H1 (cell line): ENCODE measurements at regions not wholly inside any gene's neighbourhood (a gene's known extent, or its start where the extent isn't known, plus 50 kb on each side); places are given as distances from the start of the nearest gene placed in this dataset.

Experiments
- CTCF ChIA-PET: fragments of 300-600 bp; sonication (Branson Sonifier 250); formaldehyde crosslinking; loops from one replicate; lab custom pipeline; 2021; ENCODE audit not compliant: partially characterized antibody; lab: Charles Lee
- POLR2A ChIA-PET: fragments of 300-600 bp; sonication (Branson Sonifier 250); formaldehyde crosslinking; loops from one replicate; lab custom pipeline; 2021; ENCODE audit warnings: inconsistent platforms; ENCODE audit not compliant: partially characterized antibody; lab: Charles Lee
- DNase-seq, 2 experiments: peaks; one replicate each; pipeline versions ENCODE4 v3.0.0 to v3.0.0-alpha.2; 2010 to 2022; ENCODE audit warnings: low spot score in 2 of 2, low read depth in 1 of 2, mixed read lengths in 1 of 2
- FAIRE-seq: peaks from 2 replicates; lab custom pipeline; 2011; peaks lifted over from hg19 to GRCh38; lab: Jason Lieb, UNC
- H2AFZ ChIP-seq: 2 replicates; pipeline ENCODE4 v1.8.1; 2012; ENCODE audit warnings: low read length, inconsistent platforms
- H2AK5ac ChIP-seq: 2 replicates; pipeline ENCODE4 v1.6.1; 2013; ENCODE audit warnings: low read depth, low read length
- H2BK120ac ChIP-seq: replicated peaks from 2 replicates; pipeline ENCODE3; 2013; ENCODE audit warnings: low read depth, low read length, inconsistent platforms
- H2BK12ac ChIP-seq: 2 replicates; pipeline ENCODE4 v1.6.1; 2013; ENCODE audit warnings: low read depth, low read length
- H2BK15ac ChIP-seq: 2 replicates; pipeline ENCODE4 v1.6.1; 2013; ENCODE audit warnings: low read length
- H2BK20ac ChIP-seq: 2 replicates; pipeline ENCODE4 v1.6.1; 2013; ENCODE audit warnings: low read length
- H2BK5ac ChIP-seq: 2 replicates; pipeline ENCODE4 v1.6.1; 2013; ENCODE audit warnings: low read depth, low read length
- H3K14ac ChIP-seq: 2 replicates; pipeline ENCODE4 v1.6.1; 2013; ENCODE audit warnings: inconsistent platforms; ENCODE audit not compliant: insufficient read length
- H3K18ac ChIP-seq: 2 replicates; pipeline ENCODE4 v1.6.1; 2013; ENCODE audit warnings: low read length; ENCODE audit errors: extremely low read depth
- H3K23ac ChIP-seq: 2 replicates; pipeline ENCODE4 v1.6.1; 2013; ENCODE audit warnings: inconsistent platforms; ENCODE audit not compliant: insufficient read length
- H3K23me2 ChIP-seq: 2 replicates; pipeline ENCODE4 v1.6.1; 2013; ENCODE audit warnings: low read depth, low read length
- H3K27ac ChIP-seq: 2 replicates; pipeline ENCODE4 v1.6.1; 2011; ENCODE audit warnings: low read depth, low read length, inconsistent platforms
- H3K27me3 ChIP-seq, 4 experiments: replicated peaks in 1 of 4; 1 replicate in 1 of 4; 2 replicates in 3 of 4; pipeline versions ENCODE4 v1.6.1 to v1.8.1; 2011 to 2013; ENCODE audit warnings: low read length in 3 of 4, mild to moderate bottlenecking in 3 of 4, inconsistent platforms in 2 of 4, mixed read lengths in 2 of 4, moderate library complexity in 1 of 4; ENCODE audit not compliant: control insufficient read depth in 3 of 4, insufficient read depth in 3 of 4; ENCODE audit errors: extremely low read depth in 1 of 4
- H3K36me3 ChIP-seq, 4 experiments: 2 replicates each; pipeline versions ENCODE4 v1.6.1 to v1.8.1; 2011 to 2013; ENCODE audit warnings: mild to moderate bottlenecking in 4 of 4, low read length in 3 of 4, moderate library complexity in 2 of 4, control low read depth in 1 of 4, inconsistent platforms in 1 of 4; ENCODE audit not compliant: insufficient read depth in 4 of 4, control insufficient read depth in 2 of 4
- H3K4ac ChIP-seq: replicated peaks from 2 replicates; pipeline ENCODE3; 2013; ENCODE audit warnings: low read length, low read depth, mixed read lengths, inconsistent platforms; ENCODE audit not compliant: insufficient read length
- H3K4me1 ChIP-seq, 4 experiments: replicated peaks in 1 of 4; 1 replicate in 1 of 4; 2 replicates in 3 of 4; pipeline versions ENCODE4 v1.6.1 to v1.8.1; 2011 to 2013; ENCODE audit warnings: low read length in 3 of 4, inconsistent platforms in 2 of 4, mixed read lengths in 1 of 4; ENCODE audit not compliant: insufficient read depth in 4 of 4, control insufficient read depth in 3 of 4
- H3K4me2 ChIP-seq, 2 experiments: 2 replicates each; pipeline versions ENCODE4 v1.6.1 to v1.8.1; 2011 to 2013; ENCODE audit warnings: low read depth in 2 of 2, low read length in 2 of 2, control low read depth in 1 of 2, inconsistent platforms in 1 of 2, mild to moderate bottlenecking in 1 of 2; ENCODE audit not compliant: insufficient read depth in 1 of 2
- H3K4me3 ChIP-seq, 4 experiments: fragments of 200-600, 300-600 bp in 1 of 4; sonication (generic), shearing (Covaris generic), sonication (Bioruptor Twin) in 1 of 4; 2 replicates each; pipeline versions ENCODE4 v1.5.1 to v1.8.1; 2011 to 2016; ENCODE audit warnings: low read length in 4 of 4, low read depth in 3 of 4, control low read depth in 2 of 4, inconsistent platforms in 2 of 4, mild to moderate bottlenecking in 2 of 4, mixed read lengths in 1 of 4, moderate library complexity in 1 of 4; ENCODE audit not compliant: insufficient read depth in 2 of 4; ENCODE audit errors: extremely low read depth in 1 of 4
- H3K56ac ChIP-seq: replicated peaks from 2 replicates; pipeline ENCODE3; 2013; ENCODE audit warnings: low read depth, mild to moderate bottlenecking, mixed read lengths, low read length, inconsistent platforms; ENCODE audit not compliant: insufficient read length
- H3K79me1 ChIP-seq: 2 replicates; pipeline ENCODE4 v1.6.1; 2013; ENCODE audit warnings: low read depth, low read length, control low read depth
- H3K79me2 ChIP-seq, 2 experiments: 2 replicates each; pipeline versions ENCODE4 v1.6.1 to v1.8.1; 2012 to 2013; ENCODE audit warnings: low read length in 2 of 2, mild to moderate bottlenecking in 2 of 2, inconsistent platforms in 1 of 2; ENCODE audit not compliant: insufficient read depth in 2 of 2, control insufficient read depth in 1 of 2
- H3K9ac ChIP-seq, 4 experiments: replicated peaks in 1 of 4; 1 replicate in 1 of 4; 2 replicates in 3 of 4; pipeline versions ENCODE4 v1.6.1 to v1.8.1; 2011 to 2013; ENCODE audit warnings: low read depth in 3 of 4, low read length in 3 of 4, control low read depth in 2 of 4, mild to moderate bottlenecking in 2 of 4, moderate library complexity in 2 of 4, inconsistent platforms in 1 of 4; ENCODE audit errors: extremely low read depth in 1 of 4
- H3K9me3 ChIP-seq, 2 experiments: 2 replicates each; pipeline versions ENCODE4 v1.6.1 to v1.8.1; 2012 to 2013; ENCODE audit warnings: mild to moderate bottlenecking in 2 of 2, moderate library complexity in 2 of 2, control low read depth in 1 of 2, inconsistent platforms in 1 of 2, low read depth in 1 of 2, low read length in 1 of 2, mixed read lengths in 1 of 2; ENCODE audit not compliant: insufficient read depth in 2 of 2
- H4K20me1 ChIP-seq, 2 experiments: replicated peaks in 1 of 2; 2 replicates each; pipeline versions ENCODE3 to v1.8.1; 2011 to 2013; ENCODE audit warnings: inconsistent platforms in 2 of 2, low read length in 2 of 2, mild to moderate bottlenecking in 1 of 2; ENCODE audit not compliant: insufficient read depth in 2 of 2, control insufficient read depth in 1 of 2
- H4K5ac ChIP-seq: 2 replicates; pipeline ENCODE4 v1.6.1; 2013; ENCODE audit warnings: low read length, low read depth, mixed read lengths, inconsistent platforms; ENCODE audit not compliant: insufficient read length
- H4K8ac ChIP-seq: 2 replicates; pipeline ENCODE4 v1.8.0; 2013; ENCODE audit warnings: mild to moderate bottlenecking, moderate library complexity, low read length, inconsistent platforms; ENCODE audit not compliant: insufficient read depth; ENCODE audit errors: extremely low read depth
- H4K91ac ChIP-seq: replicated peaks from 2 replicates; pipeline ENCODE3; 2013; ENCODE audit warnings: low read length, mixed read lengths, inconsistent platforms; ENCODE audit not compliant: insufficient read length
- CBX8 ChIP-seq: fragments of 300-800, 300-1000 bp; sonication (generic); IDR thresholded peaks from 2 replicates; pipeline ENCODE4 v1.7.1; 2016; ENCODE audit warnings: low read depth, low read length, borderline replicate concordance
- FOSL1 ChIP-seq: IDR thresholded peaks from 2 replicates; pipeline ENCODE4 v1.6.1; 2011; ENCODE audit warnings: mild to moderate bottlenecking, low read depth, low read length, moderate library complexity; ENCODE audit not compliant: insufficient read depth
- GABPA ChIP-seq: IDR thresholded peaks from 2 replicates; pipeline ENCODE4 v1.6.1; 2011; ENCODE audit warnings: mild to moderate bottlenecking, low read length, moderate library complexity, borderline replicate concordance; ENCODE audit not compliant: insufficient read depth
- HDAC6 ChIP-seq: IDR thresholded peaks from one replicate; pipeline ENCODE4 v1.7.1; 2012; ENCODE audit warnings: low read depth, mild to moderate bottlenecking, inconsistent platforms, low read length, moderate library complexity
- NANOG ChIP-seq: IDR thresholded peaks from 2 replicates; pipeline ENCODE4 v1.6.1; 2011; ENCODE audit warnings: low read length, low read depth, mild to moderate bottlenecking, inconsistent platforms; ENCODE audit not compliant: insufficient read depth, poor library complexity, severe bottlenecking
- SAP30 ChIP-seq: fragments of 300-600 bp; sonication (generic); IDR thresholded peaks from 2 replicates; pipeline ENCODE4 v1.7.1; 2012; ENCODE audit warnings: low read length, moderate library complexity, mild to moderate bottlenecking, inconsistent platforms; ENCODE audit not compliant: insufficient read depth, insufficient replicate concordance
- TF ChIP-seq, protein P1 (sequence below): IDR thresholded peaks from 2 replicates; pipeline ENCODE4 v1.6.1; 2012; ENCODE audit warnings: inconsistent platforms

DNA sequence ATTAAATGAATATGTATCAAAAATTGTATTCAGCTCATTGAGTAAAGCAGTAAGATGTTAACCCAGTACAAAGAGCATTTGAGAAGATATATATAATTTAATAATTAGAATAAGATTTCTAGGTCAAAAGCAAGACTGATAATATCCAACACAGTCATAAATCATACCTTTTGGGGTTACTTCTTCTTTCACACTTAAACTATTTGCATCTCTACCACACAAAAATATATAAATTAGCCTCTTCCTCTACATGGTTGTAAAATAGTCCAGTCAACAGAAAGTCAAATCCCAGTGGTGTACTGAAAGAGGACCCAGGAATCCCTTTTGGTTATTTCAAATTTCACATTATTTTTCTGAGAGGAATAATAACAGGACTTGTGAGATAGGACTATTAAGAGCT lies 204.6 kb upstream of the INHBA start:
- ChIA-PET POLR2A (no interaction called here), CTCF (interaction anchor here (1.5 kb wide), 1 partner anchor 15 kb away, joined by 5 read pairs; no protein-coding TSS in a partner anchor)
- Histone ChIP-seq H4K91ac (no peak overlapping the region), H3K23me2 (no peaks in the 10 kb centered on the region), H2BK20ac (no peak overlapping the region), H2AFZ (no peak overlapping the region), H3K9ac (no peak overlapping the region), H2BK15ac (no peak overlapping the region), H3K18ac (no peak overlapping the region), H3K9me3 (peaks cover 4 to 7% of the 10 kb centered on the region in 2 experiments; a peak in 3 of 4 replicates), H3K4me2 (no peak overlapping the region), H3K14ac (no peak overlapping the region), H2BK5ac (no peak overlapping the region), H3K36me3 (no peaks in the 10 kb centered on the region; a peak in 1 of 8 replicates), H2AK5ac (no peak overlapping the region), H2BK120ac (no peak overlapping the region), H3K4me1 (no peaks in the 10 kb centered on the region), H3K4me3 (no peak overlapping the region), H2BK12ac (no peak overlapping the region), H3K4ac (no peak overlapping the region), H3K56ac (no peak overlapping the region), H3K23ac (no peak overlapping the region), H4K5ac (no peak overlapping the region), H4K20me1 (no peaks in the 10 kb centered on the region), H3K79me2 (no peaks in the 10 kb centered on the region), H4K8ac (no peak overlapping the region), H3K27me3 (no peaks in the 10 kb centered on the region), H3K27ac (no peak overlapping the region), H3K79me1 (no peaks in the 10 kb centered on the region)
- no peak for FAIRE-seq
- TF ChIP-seq, protein P1, sequence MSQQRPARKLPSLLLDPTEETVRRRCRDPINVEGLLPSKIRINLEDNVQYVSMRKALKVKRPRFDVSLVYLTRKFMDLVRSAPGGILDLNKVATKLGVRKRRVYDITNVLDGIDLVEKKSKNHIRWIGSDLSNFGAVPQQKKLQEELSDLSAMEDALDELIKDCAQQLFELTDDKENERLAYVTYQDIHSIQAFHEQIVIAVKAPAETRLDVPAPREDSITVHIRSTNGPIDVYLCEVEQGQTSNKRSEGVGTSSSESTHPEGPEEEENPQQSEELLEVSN, result no peak
- TF ChIP-seq FOSL1 (no peak), SAP30 (no peak), GABPA (no peak), NANOG (no peak), HDAC6 (no peak), CBX8 (no peak)
- DNase-seq, result no peak
